ENCODE measurements at regions not wholly inside any gene's neighbourhood (a gene's known extent, or its start where the extent isn't known, plus 50 kb on each side); places are given as distances from the start of the nearest gene placed in this dataset.
A peak's percentile ranks its signal among the peaks of the same experiment; 100 is the strongest.

- Histone ChIP-seq H3K27ac (ENCODE audit: insufficient read length, low read depth, low read length) (no peak overlapping the region), H2BK12ac (ENCODE audit: insufficient read length, low read depth, low read length) (no peak overlapping the region), H2BK15ac (ENCODE audit: low read depth, low read length) (no peak overlapping the region), H3K14ac (ENCODE audit: insufficient read depth, low read length) (no peak overlapping the region), H4K5ac (ENCODE audit: insufficient read length, low read depth, low read length) (no peak overlapping the region), H3K79me2 (ENCODE audit: insufficient read depth, low read length) (no peaks in the 10 kb centered on the region), H2BK120ac (ENCODE audit: low read depth, low read length, poor library complexity, severe bottlenecking) (no peak overlapping the region), H2AK5ac (ENCODE audit: insufficient read length, low read length) (no peak overlapping the region), H4K91ac (ENCODE audit: insufficient read length, low read depth, low read length) (no peak overlapping the region), H4K20me1 (ENCODE audit: control insufficient read depth, insufficient read depth, insufficient read length) (no peaks in the 10 kb centered on the region), H3K9me3 (ENCODE audit: control insufficient read depth, low read depth, low read length) (no peaks in the 10 kb centered on the region), H2AFZ (ENCODE audit: low read length) (no peak overlapping the region), H3K27me3 (ENCODE audit: insufficient read depth, low read length) (no peaks in the 10 kb centered on the region), H3T11ph (ENCODE audit: low read length) (no peak overlapping the region), H2BK20ac (ENCODE audit: low read depth, low read length, poor library complexity, severe bottlenecking) (no peak overlapping the region), H2BK5ac (ENCODE audit: insufficient read length, low read length) (no peak overlapping the region), H3K56ac (ENCODE audit: insufficient read length, low read depth, low read length) (no peak overlapping the region), H3K23ac (ENCODE audit: insufficient read length, low read depth, low read length) (no peak overlapping the region), H3K4ac (ENCODE audit: low read depth, low read length) (no peak overlapping the region), H3K4me1 (ENCODE audit: insufficient read depth, low read length) (peaks cover 6% of the 10 kb centered on the region; the same call in 1 of the 2 replicates), H3K9ac (ENCODE audit: extremely low read depth, insufficient read length, low read length) (no peak overlapping the region), H3K4me2 (ENCODE audit: insufficient read depth, insufficient read length, low read length) (no peak overlapping the region), H4K8ac (replicated peaks; ENCODE audit: insufficient read length, low read depth, low read length) (no peak overlapping the region), H3K18ac (ENCODE audit: insufficient read length, low read depth, low read length) (no peak overlapping the region), H3K23me2 (ENCODE audit: insufficient read length, low read depth, low read length, poor library complexity, severe bottlenecking) (no peaks in the 10 kb centered on the region), H3K79me1 (ENCODE audit: insufficient read depth, low read depth, low read length, poor library complexity, severe bottlenecking) (no peaks in the 10 kb centered on the region)
- DNase-seq, result no peak
- Mint-ChIP-seq H3K4me3 (no peak overlapping the region), H3K4me1 (peaks cover 28% of the 10 kb centered on the region in 2 experiments), H3K27me3 (ENCODE audit: low read depth) (no peaks in the 10 kb centered on the region), H3K27ac (peak overlapping the region in 1 of 3 experiments; percentile 90; a peak in 2 of 7 replicates), H3K9me3 (peaks cover 16 to 17% of the 10 kb centered on the region in 2 experiments), H3K36me3 (ENCODE audit: insufficient read depth in 1 of 3, low read depth in 3 of 3) (peaks cover 10 to 25% (median 14%) of the 10 kb centered on the region in 3 experiments)
- no peak for TF ChIP-seq CTCF (conservative IDR thresholded peaks at IDR 0.05)
These were observed 217.3 kb downstream of the CHRDL1 start for GRCh38 chrX:110578270-110578669.

Data from H9 (cell line).